ENCODE measurements at regions not wholly inside any gene's neighbourhood (a gene's known extent, or its start where the extent isn't known, plus 50 kb on each side); places are given as distances from the start of the nearest gene placed in this dataset.

GRCh38 chr5:29231154-29231553 lies 1962.3 kb upstream of the CDH6 start:
- DNase-seq (ENCODE audit: low spot score): no peak
- TF ChIP-seq CTCF (IDR thresholded peaks at IDR 0.05; ENCODE audit: extremely low read depth, insufficient read depth, missing control alignments): no peak
- in situ Hi-C loops (cut with MboI; ENCODE audit: low pct_unique_long_range_greater_than_20kb, low sequenced_read_pairs, unreplicated experiment): no loop called here

GRCh38 chr5:29230591-29230990 lies 1962.9 kb upstream of the CDH6 start:
- DNase-seq (ENCODE audit: low spot score): no peak
- in situ Hi-C loops (cut with MboI; ENCODE audit: low pct_unique_long_range_greater_than_20kb, low sequenced_read_pairs, unreplicated experiment): no loop called here
- TF ChIP-seq CTCF (IDR thresholded peaks at IDR 0.05; ENCODE audit: extremely low read depth, insufficient read depth, missing control alignments): no peak

GRCh38 chr5:29229461-29229860 lies 1964.0 kb upstream of the CDH6 start:
- no peak for DNase-seq (ENCODE audit: low spot score)
- in situ Hi-C loops (cut with MboI; ENCODE audit: low pct_unique_long_range_greater_than_20kb, low sequenced_read_pairs, unreplicated experiment): no loop called here
- no peak for TF ChIP-seq CTCF (IDR thresholded peaks at IDR 0.05; ENCODE audit: extremely low read depth, insufficient read depth, missing control alignments)

- DNase-seq (ENCODE audit: low spot score): no peak
- no peak for TF ChIP-seq CTCF (IDR thresholded peaks at IDR 0.05; ENCODE audit: extremely low read depth, insufficient read depth, missing control alignments)
- in situ Hi-C loops (cut with MboI; ENCODE audit: low pct_unique_long_range_greater_than_20kb, low sequenced_read_pairs, unreplicated experiment): no loop called here
Measured at GRCh38 chr5:29218138-29218537, 1975.3 kb upstream of the CDH6 start.

GRCh38 chr5:29214839-29215238 lies 1978.6 kb upstream of the CDH6 start:
- no peak for DNase-seq (ENCODE audit: low spot score)
- no peak for TF ChIP-seq CTCF (IDR thresholded peaks at IDR 0.05; ENCODE audit: extremely low read depth, insufficient read depth, missing control alignments)
- in situ Hi-C loops (cut with MboI; ENCODE audit: low pct_unique_long_range_greater_than_20kb, low sequenced_read_pairs, unreplicated experiment): no loop called here

GRCh38 chr5:29213475-29213874 lies 1980.0 kb upstream of the CDH6 start:
- TF ChIP-seq CTCF (IDR thresholded peaks at IDR 0.05; ENCODE audit: extremely low read depth, insufficient read depth, missing control alignments): no peak
- DNase-seq (ENCODE audit: low spot score): no peak
- in situ Hi-C loops (cut with MboI; ENCODE audit: low pct_unique_long_range_greater_than_20kb, low sequenced_read_pairs, unreplicated experiment): no loop called here

- in situ Hi-C loops (cut with MboI; ENCODE audit: low pct_unique_long_range_greater_than_20kb, low sequenced_read_pairs, unreplicated experiment): no loop called here
- TF ChIP-seq CTCF (IDR thresholded peaks at IDR 0.05; ENCODE audit: extremely low read depth, insufficient read depth, missing control alignments): no peak
- no peak for DNase-seq (ENCODE audit: low spot score)
Measured at GRCh38 chr5:29208024-29208423, 1985.5 kb upstream of the CDH6 start.
